GM12872 (cell line): ENCODE measurements at regions not wholly inside any gene's neighbourhood (a gene's known extent, or its start where the extent isn't known, plus 50 kb on each side); places are given as distances from the start of the nearest gene placed in this dataset.
A peak's percentile ranks its signal among the peaks of the same experiment; 100 is the strongest.

ENCODE experiments used
- TF ChIP-seq, protein P1 (sequence below): IDR thresholded peaks from 3 replicates; pipeline ENCODE4 v1.5.1; 2011; ENCODE audit warnings: low read depth, mild to moderate bottlenecking, low read length, moderate library complexity; ENCODE audit not compliant: insufficient read depth

DNA sequence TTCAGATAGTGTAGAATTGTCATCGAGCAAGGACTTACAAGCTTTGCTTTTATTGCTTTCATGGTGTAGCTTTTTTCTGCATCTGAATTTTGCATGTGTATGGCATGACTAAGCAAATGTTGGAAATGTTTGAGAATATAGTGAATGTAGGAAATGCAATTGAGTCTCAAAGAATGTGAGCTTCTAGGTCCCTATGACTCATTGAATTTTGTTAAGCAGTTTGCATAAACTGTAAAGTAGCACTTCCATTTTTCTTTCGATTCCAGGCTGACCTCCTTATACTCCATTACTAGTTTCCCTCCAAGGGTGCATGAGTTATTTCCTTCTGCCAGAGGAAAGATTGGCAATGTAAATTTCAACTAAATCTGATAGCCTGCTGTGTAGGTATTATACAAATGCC, 619.2 kb downstream of the DIPK2A start:
- TF ChIP-seq, protein P1, sequence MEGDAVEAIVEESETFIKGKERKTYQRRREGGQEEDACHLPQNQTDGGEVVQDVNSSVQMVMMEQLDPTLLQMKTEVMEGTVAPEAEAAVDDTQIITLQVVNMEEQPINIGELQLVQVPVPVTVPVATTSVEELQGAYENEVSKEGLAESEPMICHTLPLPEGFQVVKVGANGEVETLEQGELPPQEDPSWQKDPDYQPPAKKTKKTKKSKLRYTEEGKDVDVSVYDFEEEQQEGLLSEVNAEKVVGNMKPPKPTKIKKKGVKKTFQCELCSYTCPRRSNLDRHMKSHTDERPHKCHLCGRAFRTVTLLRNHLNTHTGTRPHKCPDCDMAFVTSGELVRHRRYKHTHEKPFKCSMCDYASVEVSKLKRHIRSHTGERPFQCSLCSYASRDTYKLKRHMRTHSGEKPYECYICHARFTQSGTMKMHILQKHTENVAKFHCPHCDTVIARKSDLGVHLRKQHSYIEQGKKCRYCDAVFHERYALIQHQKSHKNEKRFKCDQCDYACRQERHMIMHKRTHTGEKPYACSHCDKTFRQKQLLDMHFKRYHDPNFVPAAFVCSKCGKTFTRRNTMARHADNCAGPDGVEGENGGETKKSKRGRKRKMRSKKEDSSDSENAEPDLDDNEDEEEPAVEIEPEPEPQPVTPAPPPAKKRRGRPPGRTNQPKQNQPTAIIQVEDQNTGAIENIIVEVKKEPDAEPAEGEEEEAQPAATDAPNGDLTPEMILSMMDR = no peak

DNA sequence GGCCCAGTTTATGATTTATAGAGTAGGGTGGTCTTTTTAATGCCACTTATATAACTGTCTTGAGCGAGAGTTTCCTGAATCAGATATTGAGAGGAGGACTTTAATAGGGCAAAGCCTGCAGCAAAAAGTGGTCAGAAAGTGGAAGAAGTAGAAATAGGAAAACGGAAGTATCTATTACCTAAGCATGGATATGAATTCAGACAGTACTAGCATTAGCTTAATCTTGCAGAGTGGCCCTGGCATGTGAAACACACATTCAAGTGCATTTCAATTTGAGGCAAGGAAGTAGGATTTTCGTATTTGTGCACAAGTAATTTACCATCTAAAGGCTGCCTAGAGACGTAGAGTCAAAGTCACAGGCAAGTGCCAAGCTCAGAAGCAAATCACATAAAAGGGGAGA, 622.3 kb downstream of the DIPK2A start:
- TF ChIP-seq, protein P1 = no peak

DNA sequence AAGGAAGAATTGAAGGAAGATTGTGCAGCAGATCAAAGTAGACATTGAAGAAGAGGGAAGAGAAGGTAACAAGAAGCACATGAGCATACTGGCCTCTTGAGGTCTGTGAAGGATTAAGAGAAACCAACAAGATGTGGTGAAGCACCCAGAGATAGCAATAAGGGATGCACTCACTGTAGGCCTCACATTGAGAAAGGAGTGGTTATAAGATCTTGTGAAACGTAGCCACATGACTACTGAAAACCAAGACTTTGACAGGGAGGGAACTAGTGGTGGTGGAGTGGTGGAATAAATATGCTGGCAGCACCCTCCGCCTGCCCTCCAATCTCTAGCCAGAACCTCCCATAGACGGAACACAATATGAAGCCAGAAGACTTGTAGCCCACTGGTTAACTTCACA, 651.2 kb downstream of the DIPK2A start:
- TF ChIP-seq, protein P1 = no peak

DNA sequence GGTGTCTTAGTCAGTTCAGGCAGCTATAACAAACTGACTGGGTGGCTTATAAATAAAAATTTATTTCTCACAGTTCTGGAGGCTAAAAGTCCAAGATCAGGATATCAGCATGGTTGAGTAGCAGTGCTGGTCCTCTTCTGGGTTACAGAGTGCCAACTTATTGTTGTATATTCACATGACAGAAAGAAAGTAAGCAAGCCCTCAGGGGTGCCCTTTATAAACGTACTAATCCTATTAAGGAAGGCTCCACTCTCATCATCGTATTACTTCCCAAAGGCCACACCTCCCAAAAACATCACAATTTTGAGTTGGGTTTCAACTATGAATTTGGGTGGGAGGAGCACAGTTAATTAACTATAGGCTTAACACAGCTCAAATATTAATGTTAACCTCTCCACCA, 653.0 kb downstream of the DIPK2A start:
- TF ChIP-seq, protein P1 = no peak

DNA sequence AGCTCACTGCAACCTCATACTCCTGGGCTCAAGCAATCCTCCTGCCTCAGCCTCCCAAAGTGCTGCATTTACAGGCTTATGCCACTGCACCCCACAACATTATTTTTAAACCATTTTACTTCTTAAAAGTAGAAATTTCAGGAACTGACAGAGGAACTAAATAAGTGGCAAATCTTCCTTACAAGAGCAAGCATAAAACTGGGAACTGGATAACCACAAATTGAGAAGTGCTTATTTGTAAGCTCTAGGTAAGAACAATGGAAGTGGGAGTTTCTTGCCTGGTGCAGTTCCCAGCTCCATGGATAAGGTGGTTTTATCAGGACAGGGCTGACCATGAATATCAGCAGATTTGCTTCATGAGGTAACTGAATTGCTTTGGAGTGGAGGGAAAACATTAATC, 655.2 kb downstream of the DIPK2A start:
- TF ChIP-seq, protein P1 = no peak

DNA sequence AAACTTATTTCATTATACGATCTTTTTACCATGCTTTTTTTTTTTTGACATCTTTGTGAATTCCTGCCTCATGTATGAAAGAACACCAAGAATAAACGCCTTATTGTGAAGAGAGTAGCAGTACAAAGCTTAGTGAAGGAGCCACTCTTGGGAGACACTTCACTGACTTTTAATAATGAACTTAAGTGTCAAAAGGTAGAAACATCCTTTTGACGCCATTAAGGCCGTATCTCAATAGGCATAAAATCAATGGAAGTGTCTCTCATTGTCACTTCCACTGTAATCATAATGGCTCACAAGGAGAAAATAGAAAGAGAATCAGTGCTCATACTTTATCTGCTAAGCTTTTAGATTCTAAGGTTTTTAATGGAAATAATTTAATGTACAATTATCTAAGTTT, 657.8 kb downstream of the DIPK2A start:
- TF ChIP-seq, protein P1 = no peak

DNA sequence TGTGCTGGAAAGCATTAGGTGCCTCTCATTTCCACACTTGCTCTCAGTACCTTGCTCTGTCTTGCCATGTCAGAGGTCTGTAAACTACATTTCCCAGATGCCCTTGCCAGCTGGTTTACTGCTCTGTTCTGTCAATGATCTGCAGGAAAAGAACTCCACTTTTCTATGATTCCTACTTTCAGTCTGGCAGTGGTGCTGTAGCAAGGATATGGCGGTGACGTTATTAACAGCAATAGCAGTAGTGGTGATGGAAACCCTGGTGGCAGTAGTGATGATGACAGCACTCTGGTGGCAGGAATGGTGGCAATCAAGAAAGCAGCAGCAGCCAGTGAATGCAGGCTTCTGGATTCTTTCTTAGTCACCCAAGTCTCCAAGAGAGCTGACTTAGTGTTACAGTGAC, 665.2 kb downstream of the DIPK2A start:
- TF ChIP-seq, protein P1 = peak; percentile 14; the same call in 1 of the 3 replicates

DNA sequence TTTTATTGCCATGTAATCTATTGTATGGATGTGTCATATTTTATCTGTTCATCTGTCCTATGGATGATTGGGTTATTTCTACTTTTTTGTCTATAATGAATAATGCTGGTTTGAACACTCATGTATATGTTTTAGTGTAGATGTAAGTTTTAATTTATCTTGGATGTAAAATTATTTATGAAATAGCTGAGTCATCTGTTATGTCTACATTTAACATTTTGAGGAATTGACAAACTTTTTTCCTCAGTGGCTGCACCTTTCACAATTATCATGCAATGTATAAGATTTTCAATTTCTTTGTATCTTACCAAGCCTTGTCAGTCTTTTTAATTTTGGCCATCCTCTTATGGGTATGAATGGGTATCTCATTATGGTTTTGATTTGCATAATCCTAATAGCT, 666.4 kb downstream of the DIPK2A start:
- TF ChIP-seq, protein P1 = no peak
